ENCODE measurements at regions not wholly inside any gene's neighbourhood (a gene's known extent, or its start where the extent isn't known, plus 50 kb on each side); places are given as distances from the start of the nearest gene placed in this dataset.
"Not testable (repeated sequence)": the region's sequence is repeated elsewhere in the genome, so short reads cannot be mapped to it uniquely, and the experiment has no call there.

DNA sequence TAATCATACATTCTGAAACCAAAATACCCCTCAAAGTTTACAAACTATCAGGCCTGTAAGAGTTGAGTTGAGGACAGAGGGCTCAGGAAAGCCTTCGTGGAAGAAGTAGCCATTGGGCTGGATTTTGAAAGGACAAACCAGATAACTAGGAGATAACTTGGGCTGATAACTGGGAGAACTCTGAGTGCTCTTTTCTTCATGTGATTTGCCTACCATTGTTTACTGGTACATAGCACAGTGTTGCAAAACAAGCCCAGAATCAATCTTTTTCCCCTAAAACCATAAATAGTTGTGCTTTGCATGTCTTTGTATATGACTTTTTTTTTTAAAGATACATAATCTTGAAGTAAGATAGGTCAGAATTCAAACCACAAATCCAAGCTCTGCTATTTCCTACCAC is 106.7 kb upstream of the ITGB1 start:
- no peak for DNase-seq (ENCODE audit: low read depth)
- H3K4me3 ChIP-seq (ENCODE audit: low read length), result no peak overlapping the region
- TF ChIP-seq, protein P1, sequence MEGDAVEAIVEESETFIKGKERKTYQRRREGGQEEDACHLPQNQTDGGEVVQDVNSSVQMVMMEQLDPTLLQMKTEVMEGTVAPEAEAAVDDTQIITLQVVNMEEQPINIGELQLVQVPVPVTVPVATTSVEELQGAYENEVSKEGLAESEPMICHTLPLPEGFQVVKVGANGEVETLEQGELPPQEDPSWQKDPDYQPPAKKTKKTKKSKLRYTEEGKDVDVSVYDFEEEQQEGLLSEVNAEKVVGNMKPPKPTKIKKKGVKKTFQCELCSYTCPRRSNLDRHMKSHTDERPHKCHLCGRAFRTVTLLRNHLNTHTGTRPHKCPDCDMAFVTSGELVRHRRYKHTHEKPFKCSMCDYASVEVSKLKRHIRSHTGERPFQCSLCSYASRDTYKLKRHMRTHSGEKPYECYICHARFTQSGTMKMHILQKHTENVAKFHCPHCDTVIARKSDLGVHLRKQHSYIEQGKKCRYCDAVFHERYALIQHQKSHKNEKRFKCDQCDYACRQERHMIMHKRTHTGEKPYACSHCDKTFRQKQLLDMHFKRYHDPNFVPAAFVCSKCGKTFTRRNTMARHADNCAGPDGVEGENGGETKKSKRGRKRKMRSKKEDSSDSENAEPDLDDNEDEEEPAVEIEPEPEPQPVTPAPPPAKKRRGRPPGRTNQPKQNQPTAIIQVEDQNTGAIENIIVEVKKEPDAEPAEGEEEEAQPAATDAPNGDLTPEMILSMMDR (conservative IDR thresholded peaks at IDR 0.05; ENCODE audit: low read depth, low read length), result no peak

DNA sequence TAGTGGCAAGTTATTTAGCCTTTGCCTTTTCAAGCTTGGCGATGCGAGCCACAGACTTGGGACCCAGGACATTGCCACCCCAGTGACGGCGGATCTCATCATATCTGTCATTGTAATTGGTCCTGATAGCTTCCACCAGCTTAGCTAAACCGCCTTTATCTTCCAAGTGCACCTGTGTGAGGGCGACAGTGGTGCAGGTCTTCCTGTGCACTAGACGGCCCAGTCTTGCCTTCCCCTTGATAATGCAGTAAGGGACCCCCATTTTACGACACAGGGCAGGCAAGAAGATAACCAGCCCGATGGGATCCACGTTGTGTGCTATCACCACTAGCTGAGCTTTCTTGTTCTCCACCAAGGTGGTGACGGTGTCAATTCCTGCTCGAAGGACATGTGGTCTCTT is 99.6 kb upstream of the ITGB1 start:
- no peak for DNase-seq (ENCODE audit: low read depth)
- no peak overlapping the region for H3K4me3 ChIP-seq (ENCODE audit: low read length)
- TF ChIP-seq, protein P1 (conservative IDR thresholded peaks at IDR 0.05; ENCODE audit: low read depth, low read length), result no peak

DNA sequence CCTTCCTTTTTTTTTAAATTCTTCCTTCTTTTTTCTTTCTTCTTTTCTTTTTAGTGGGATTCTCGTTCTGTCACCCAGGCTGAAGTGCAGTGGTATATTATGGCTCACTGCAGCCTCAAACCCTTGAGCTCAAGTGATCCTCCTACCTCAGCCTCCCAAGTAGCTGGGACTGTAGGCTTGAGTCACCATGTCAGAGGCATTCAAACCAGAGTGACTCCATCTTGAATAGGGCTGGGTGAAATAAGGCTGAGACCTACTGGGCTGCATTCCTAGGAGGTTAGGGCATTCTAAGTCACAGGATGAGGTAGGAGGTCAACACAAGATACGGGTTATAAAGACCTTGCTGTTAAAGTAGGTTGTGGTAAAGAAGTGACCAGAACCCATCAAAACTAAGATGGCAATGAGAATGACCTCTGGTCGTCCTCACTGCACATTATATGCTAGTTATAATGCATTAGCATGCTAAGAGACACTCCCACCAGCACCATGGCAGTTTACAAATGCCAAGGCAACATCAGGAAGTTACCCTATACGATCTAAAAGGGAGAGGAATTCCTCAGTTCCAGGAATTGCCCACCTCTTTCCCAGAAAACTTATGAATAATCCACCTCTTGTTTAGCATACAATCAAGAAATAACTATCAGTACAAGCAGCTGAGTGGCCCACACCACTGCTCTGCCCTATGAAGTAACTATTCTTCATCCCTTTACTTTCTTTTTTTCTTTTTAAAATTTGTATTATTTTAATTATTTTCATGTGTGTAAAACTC is 99.0 kb upstream of the ITGB1 start:
- H3K4me3 ChIP-seq (ENCODE audit: low read length), result no peak overlapping the region
- TF ChIP-seq, protein P1 (conservative IDR thresholded peaks at IDR 0.05; ENCODE audit: low read depth, low read length), result no peak
- DNase-seq (ENCODE audit: low read depth), result no peak

DNA sequence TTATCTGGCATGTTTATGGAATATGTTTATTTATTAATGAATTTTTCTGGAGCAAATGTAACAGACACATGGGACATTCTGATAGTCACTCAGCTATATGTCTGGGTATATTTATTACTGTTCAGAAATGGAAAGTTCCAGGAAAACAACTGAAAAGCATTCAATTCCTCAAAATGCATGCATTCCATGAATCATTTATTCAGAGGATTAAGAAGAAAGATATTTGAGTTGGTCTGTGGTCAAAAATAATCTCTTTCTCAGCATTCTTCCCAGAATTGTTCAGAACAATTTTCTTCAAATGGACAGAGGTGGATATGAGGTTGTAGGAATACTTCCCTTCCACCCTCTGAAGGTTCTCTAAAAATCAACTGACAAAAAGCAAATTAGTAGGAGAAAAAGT is 97.6 kb upstream of the ITGB1 start:
- DNase-seq (ENCODE audit: low read depth), result peak; percentile 52
- TF ChIP-seq, protein P1 (conservative IDR thresholded peaks at IDR 0.05; ENCODE audit: low read depth, low read length), result no peak
- no peak overlapping the region for H3K4me3 ChIP-seq (ENCODE audit: low read length)

DNA sequence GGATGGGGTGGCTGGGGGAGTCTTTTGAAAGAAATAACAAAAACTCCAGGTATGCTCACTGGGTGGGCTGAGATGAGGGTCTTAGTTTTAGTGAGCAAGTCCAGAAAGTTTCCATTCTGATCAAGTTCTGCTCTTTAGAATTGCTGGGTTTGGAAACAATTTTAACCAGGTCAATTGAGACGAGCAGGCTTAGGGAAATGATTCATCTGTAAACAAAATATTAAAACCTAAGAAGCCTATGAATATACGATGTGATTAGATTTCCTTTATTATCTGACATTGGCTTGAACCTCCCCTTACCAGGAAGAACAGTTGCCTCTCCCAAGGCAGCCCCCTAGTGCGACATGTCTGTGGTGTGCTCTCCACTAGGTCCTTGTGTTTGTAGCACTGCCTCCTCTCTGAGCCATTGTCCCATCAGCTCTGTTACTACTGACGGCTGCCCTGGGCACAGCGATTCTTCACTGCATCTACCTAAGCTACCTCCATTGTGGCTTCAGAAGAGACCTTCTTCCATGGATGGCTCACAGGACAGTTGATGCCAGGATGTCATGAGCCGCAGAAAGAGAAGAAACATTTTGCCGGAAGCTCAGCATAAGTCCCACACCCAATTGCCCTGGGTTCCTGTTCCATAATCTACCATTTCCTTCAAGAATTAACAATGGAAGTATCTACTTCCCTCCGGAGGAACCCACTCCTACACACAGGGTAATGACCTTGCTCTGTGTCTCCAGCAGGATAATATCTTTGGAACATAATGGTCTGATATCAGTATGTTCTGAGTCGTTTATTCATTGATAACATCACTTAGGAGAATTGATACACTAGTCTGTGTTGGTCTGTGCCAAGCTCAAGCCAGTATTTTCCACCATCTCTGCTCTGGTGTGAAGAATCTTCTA is 95.1 kb upstream of the ITGB1 start:
- no peak overlapping the region for H3K4me3 ChIP-seq (ENCODE audit: low read length)
- TF ChIP-seq, protein P1 (conservative IDR thresholded peaks at IDR 0.05; ENCODE audit: low read depth, low read length), result no peak
- DNase-seq (ENCODE audit: low read depth), result no peak

DNA sequence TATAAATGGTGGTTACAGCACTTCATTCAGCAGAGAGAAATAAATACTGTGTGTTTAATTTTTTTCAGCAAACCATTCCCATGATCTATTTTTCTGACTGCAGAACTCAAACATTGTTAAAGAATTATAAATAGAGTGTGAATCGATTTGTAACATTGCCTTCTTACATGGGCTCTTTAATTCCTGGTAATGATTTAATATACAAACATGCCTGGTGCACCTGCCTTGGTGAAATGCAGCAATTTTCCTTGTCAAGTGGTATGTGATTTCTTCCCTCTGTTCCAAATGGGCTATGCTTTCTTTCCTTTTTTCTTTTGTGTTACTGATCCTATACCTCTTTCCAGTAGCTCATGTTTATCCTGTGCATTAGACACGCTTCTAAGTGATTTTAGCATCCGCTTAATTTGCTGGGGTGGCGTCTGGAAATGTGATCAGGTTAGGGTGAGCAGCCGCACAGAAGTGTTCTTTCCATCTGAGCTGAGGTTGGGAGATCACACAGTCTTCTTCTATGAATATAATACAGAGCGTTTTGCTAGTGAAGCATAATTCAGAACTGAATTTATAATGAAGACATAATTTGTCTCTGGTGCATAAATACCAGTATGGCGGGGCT is 94.3 kb upstream of the ITGB1 start:
- DNase-seq (ENCODE audit: low read depth), result no peak
- no peak overlapping the region for H3K4me3 ChIP-seq (ENCODE audit: low read length)
- TF ChIP-seq, protein P1 (conservative IDR thresholded peaks at IDR 0.05; ENCODE audit: low read depth, low read length), result no peak

DNA sequence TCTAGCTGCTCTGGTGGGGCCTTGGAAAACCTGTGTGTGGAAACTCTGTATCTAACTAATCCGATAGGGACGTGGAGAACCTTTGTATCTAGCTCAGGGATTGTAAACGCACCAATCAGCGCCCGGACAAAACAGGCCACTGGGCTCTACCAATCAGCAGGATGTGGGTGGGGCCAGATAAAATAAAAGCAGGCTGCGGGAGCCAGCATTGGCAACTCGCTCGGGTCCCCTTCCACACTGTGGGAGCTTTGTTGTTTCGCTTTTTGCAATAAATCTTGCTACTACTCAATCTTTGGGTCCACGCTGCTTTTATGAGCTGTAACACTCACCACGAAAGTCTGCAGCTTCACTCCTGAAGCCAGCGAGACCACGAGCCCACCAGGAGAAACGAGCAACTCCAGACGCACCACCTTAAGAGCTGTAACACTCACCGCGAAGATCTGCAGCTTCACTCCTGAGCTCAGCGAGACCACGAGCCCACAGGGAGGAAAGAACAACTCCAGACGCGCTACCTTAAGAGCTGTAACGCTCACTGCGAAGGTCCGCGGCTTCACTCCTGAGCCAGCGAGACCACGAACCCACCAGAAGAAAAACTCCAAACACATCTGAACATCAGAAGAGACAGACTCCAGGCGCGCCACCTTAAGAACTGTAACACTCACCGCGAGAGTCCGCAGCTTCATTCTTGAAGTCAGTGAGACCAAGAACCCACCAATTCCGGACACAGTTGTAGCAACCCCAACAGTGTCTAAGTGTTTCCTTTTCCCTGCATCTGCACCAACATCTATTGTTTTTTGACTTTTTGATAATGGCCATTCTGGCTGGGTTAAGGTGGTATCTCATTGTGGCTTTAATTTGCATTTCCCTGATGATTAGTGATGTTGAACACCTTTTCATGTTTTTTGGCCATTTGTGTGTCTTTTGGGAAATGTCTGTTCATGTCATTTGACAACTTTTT is 92.2 kb upstream of the ITGB1 start:
- H3K4me3 ChIP-seq (ENCODE audit: low read length); DNase-seq (ENCODE audit: low read depth): not testable (repeated sequence)
